ENCODE measurements at regions not wholly inside any gene's neighbourhood (a gene's known extent, or its start where the extent isn't known, plus 50 kb on each side); places are given as distances from the start of the nearest gene placed in this dataset.

GRCh38 chr9:16289639-16290038, 580.8 kb downstream of the BNC2 start:
- no peak for TF ChIP-seq CTCF (conservative IDR thresholded peaks at IDR 0.05)
- no peak for TF ChIP-seq EZH2 (IDR thresholded peaks at IDR 0.05; ENCODE audit: low read depth)
